ENCODE measurements at regions not wholly inside any gene's neighbourhood (a gene's known extent, or its start where the extent isn't known, plus 50 kb on each side); places are given as distances from the start of the nearest gene placed in this dataset.

DNA sequence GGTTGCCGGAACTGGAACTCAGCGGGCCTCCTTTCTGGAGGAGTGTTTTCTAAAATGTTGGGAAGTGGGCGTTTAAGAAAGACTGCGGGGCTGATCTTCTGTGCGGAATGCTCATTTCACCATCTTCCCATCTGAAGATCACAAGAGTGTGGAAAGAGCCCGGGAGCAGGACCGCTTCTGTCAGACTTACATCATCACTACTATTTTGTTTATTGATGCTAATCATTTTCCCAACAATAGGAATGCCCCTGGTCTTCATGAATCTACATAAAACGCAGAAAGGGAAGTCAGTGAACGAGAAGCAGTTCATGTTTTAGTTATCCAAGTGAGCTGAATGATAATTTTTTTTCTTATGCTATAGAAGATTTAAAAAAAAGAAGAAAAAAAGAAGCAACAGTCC, 447.8 kb upstream of the MKI67 start:
- TF ChIP-seq, protein P1, sequence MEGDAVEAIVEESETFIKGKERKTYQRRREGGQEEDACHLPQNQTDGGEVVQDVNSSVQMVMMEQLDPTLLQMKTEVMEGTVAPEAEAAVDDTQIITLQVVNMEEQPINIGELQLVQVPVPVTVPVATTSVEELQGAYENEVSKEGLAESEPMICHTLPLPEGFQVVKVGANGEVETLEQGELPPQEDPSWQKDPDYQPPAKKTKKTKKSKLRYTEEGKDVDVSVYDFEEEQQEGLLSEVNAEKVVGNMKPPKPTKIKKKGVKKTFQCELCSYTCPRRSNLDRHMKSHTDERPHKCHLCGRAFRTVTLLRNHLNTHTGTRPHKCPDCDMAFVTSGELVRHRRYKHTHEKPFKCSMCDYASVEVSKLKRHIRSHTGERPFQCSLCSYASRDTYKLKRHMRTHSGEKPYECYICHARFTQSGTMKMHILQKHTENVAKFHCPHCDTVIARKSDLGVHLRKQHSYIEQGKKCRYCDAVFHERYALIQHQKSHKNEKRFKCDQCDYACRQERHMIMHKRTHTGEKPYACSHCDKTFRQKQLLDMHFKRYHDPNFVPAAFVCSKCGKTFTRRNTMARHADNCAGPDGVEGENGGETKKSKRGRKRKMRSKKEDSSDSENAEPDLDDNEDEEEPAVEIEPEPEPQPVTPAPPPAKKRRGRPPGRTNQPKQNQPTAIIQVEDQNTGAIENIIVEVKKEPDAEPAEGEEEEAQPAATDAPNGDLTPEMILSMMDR (IDR thresholded peaks at IDR 0.05; ENCODE audit: low read depth, low read length), result no peak
- no peak for TF ChIP-seq EZH2phosphoT487 (IDR thresholded peaks at IDR 0.05; ENCODE audit: low read depth)

All from OCI-LY3 (cell line).